GM23338 (cell line): ENCODE measurements at regions not wholly inside any gene's neighbourhood (a gene's known extent, or its start where the extent isn't known, plus 50 kb on each side); places are given as distances from the start of the nearest gene placed in this dataset.

ENCODE experiments used
- ATAC-seq: fragments of 200-7000 bp; cut with Tn5 transposase; 3 replicates; pipeline ENCODE4 v1.9.1; 2020
- DNase-seq: peaks from one replicate; pipeline ENCODE4 v3.0.0-alpha.2; 2015; ENCODE audit warnings: low spot score
- H2AFZ ChIP-seq: fragments of 200-600 bp; sonication (generic); 2 replicates; pipeline ENCODE4 v1.8.0; 2016; ENCODE audit warnings: antibody characterized with exemption, mild to moderate bottlenecking, moderate library complexity
- H3F3A ChIP-seq: fragments of 200-600 bp; sonication (generic); replicated peaks from 2 replicates; pipeline ENCODE4 v1.8.0; 2017; ENCODE audit warnings: antibody characterized with exemption, mixed run types, low read depth
- H3K27ac ChIP-seq: fragments of 200-600 bp; sonication (generic); 2 replicates; pipeline ENCODE4 v1.6.1; 2016; ENCODE audit warnings: low read depth
- H3K27me3 ChIP-seq: fragments of 200-600 bp; sonication (generic); 2 replicates; pipeline ENCODE4 v1.8.0; 2016; ENCODE audit warnings: mild to moderate bottlenecking, mixed run types, moderate library complexity; ENCODE audit not compliant: insufficient read depth
- H3K36me3 ChIP-seq: fragments of 200-600 bp; sonication (generic); 2 replicates; pipeline ENCODE4 v1.8.0; 2016; ENCODE audit warnings: mild to moderate bottlenecking; ENCODE audit not compliant: insufficient read depth
- H3K4me1 ChIP-seq: fragments of 200-600 bp; sonication (generic); 2 replicates; pipeline ENCODE4 v1.8.0; 2016; ENCODE audit warnings: mild to moderate bottlenecking, moderate library complexity; ENCODE audit not compliant: insufficient read depth
- H3K4me2 ChIP-seq: fragments of 200-600 bp; sonication (generic); 2 replicates; pipeline ENCODE4 v1.7.1; 2017; ENCODE audit warnings: mixed run types
- H3K4me3 ChIP-seq: fragments of 200-600 bp; sonication (generic); 2 replicates; pipeline ENCODE4 v1.6.1; 2016; ENCODE audit warnings: mixed run types
- H3K79me2 ChIP-seq: fragments of 200-600 bp; sonication (generic); replicated peaks from 2 replicates; pipeline ENCODE4 v1.8.0; 2017; ENCODE audit warnings: mild to moderate bottlenecking; ENCODE audit not compliant: insufficient read depth
- H3K9me2 ChIP-seq: fragments of 200-600 bp; sonication (generic); 2 replicates; pipeline ENCODE4 v1.8.0; 2017; ENCODE audit not compliant: insufficient read depth
- H4K20me1 ChIP-seq: fragments of 200-600 bp; sonication (generic); replicated peaks from 2 replicates; pipeline ENCODE4 v1.8.0; 2017; ENCODE audit warnings: mild to moderate bottlenecking; ENCODE audit not compliant: insufficient read depth
- H3K27ac Mint-ChIP-seq: 2 replicates; pipeline ENCODE4 v1.8.0; 2020; ENCODE audit warnings: inconsistent platforms, mild to moderate bottlenecking, moderate library complexity, mixed read lengths
- H3K27me3 Mint-ChIP-seq: 3 replicates; pipeline ENCODE4 v1.8.0; 2022; ENCODE audit warnings: low read depth, mild to moderate bottlenecking, moderate library complexity, mixed read lengths, inconsistent platforms; ENCODE audit not compliant: insufficient read depth, poor library complexity
- H3K36me3 Mint-ChIP-seq: 3 replicates; pipeline ENCODE4 v1.8.0; 2021; ENCODE audit warnings: low read depth, mild to moderate bottlenecking, inconsistent platforms, moderate library complexity, mixed read lengths
- H3K4me1 Mint-ChIP-seq: 3 replicates; pipeline ENCODE4 v1.8.0; 2020; ENCODE audit warnings: mild to moderate bottlenecking, inconsistent platforms, mixed read lengths
- H3K4me3 Mint-ChIP-seq: 3 replicates; pipeline ENCODE4 v1.8.0; 2021; ENCODE audit warnings: moderate library complexity, mild to moderate bottlenecking, inconsistent platforms, mixed read lengths
- H3K9me3 Mint-ChIP-seq: 3 replicates; pipeline ENCODE4 v1.8.0; 2020; ENCODE audit warnings: moderate library complexity, mild to moderate bottlenecking, inconsistent platforms, mixed read lengths
- CREB1 ChIP-seq: fragments of 250-450 bp; sonication (Bioruptor Pico); IDR thresholded peaks from 2 replicates; pipeline ENCODE4 v1.5.0; 2020; ENCODE audit warnings: low read depth, mild to moderate bottlenecking, moderate library complexity
- EZH2 ChIP-seq: fragments of 200-600 bp; sonication (generic); IDR thresholded peaks from one replicate; pipeline ENCODE4 v1.8.0; 2017; ENCODE audit warnings: antibody characterized with exemption, mild to moderate bottlenecking, low read depth; ENCODE audit not compliant: unreplicated experiment
- EZH2phosphoT487 ChIP-seq: fragments of 200-600 bp; sonication (generic); IDR thresholded peaks from one replicate; pipeline ENCODE4 v1.8.1; 2018; ENCODE audit warnings: antibody characterized with exemption; ENCODE audit not compliant: unreplicated experiment
- JUNB ChIP-seq: IDR thresholded peaks from one replicate; pipeline ENCODE4 v1.6.1; 2016; ENCODE audit warnings: antibody characterized with exemption; ENCODE audit not compliant: unreplicated experiment
- NANOG ChIP-seq: IDR thresholded peaks from 2 replicates; pipeline ENCODE4 v1.6.1; 2016; ENCODE audit warnings: antibody characterized with exemption, borderline replicate concordance
- POLR2AphosphoS5 ChIP-seq: IDR thresholded peaks from 2 replicates; pipeline ENCODE4 v1.6.1; 2016; ENCODE audit warnings: antibody characterized with exemption, low read depth
- STAT1 ChIP-seq: IDR thresholded peaks from one replicate; pipeline ENCODE4 v1.6.1; 2016; ENCODE audit warnings: antibody characterized with exemption; ENCODE audit not compliant: unreplicated experiment
- ZNF331 ChIP-seq: fragments of 250-450 bp; sonication (Bioruptor Pico); IDR thresholded peaks from 2 replicates; pipeline ENCODE4 v1.5.0; 2020; ENCODE audit warnings: low read depth, mild to moderate bottlenecking, moderate library complexity
- TF ChIP-seq, protein P1 (sequence below): fragments of 250-450 bp; sonication (Bioruptor Pico); IDR thresholded peaks from 2 replicates; pipeline ENCODE4 v1.5.0; 2020; ENCODE audit warnings: mild to moderate bottlenecking, moderate library complexity
- TF ChIP-seq, protein P2 (sequence below): IDR thresholded peaks from 2 replicates; pipeline ENCODE4 v1.6.1; 2016; ENCODE audit warnings: antibody characterized with exemption
- TF ChIP-seq, protein P3 (sequence below), 2 experiments: fragments of 200-600 bp in 1 of 2; sonication (generic) in 1 of 2; conservative IDR thresholded peaks; 2 replicates each; pipeline versions ENCODE4 v1.5.1 to v1.6.1; 2016 to 2017; ENCODE audit warnings: antibody characterized with exemption in 2 of 2, low read depth in 2 of 2, mild to moderate bottlenecking in 2 of 2, moderate library complexity in 1 of 2
- TF ChIP-seq, protein P4 (sequence below): IDR thresholded peaks from one replicate; pipeline ENCODE4 v1.6.1; 2018; ENCODE audit warnings: antibody characterized with exemption; ENCODE audit not compliant: unreplicated experiment

- TF ChIP-seq, protein P1, sequence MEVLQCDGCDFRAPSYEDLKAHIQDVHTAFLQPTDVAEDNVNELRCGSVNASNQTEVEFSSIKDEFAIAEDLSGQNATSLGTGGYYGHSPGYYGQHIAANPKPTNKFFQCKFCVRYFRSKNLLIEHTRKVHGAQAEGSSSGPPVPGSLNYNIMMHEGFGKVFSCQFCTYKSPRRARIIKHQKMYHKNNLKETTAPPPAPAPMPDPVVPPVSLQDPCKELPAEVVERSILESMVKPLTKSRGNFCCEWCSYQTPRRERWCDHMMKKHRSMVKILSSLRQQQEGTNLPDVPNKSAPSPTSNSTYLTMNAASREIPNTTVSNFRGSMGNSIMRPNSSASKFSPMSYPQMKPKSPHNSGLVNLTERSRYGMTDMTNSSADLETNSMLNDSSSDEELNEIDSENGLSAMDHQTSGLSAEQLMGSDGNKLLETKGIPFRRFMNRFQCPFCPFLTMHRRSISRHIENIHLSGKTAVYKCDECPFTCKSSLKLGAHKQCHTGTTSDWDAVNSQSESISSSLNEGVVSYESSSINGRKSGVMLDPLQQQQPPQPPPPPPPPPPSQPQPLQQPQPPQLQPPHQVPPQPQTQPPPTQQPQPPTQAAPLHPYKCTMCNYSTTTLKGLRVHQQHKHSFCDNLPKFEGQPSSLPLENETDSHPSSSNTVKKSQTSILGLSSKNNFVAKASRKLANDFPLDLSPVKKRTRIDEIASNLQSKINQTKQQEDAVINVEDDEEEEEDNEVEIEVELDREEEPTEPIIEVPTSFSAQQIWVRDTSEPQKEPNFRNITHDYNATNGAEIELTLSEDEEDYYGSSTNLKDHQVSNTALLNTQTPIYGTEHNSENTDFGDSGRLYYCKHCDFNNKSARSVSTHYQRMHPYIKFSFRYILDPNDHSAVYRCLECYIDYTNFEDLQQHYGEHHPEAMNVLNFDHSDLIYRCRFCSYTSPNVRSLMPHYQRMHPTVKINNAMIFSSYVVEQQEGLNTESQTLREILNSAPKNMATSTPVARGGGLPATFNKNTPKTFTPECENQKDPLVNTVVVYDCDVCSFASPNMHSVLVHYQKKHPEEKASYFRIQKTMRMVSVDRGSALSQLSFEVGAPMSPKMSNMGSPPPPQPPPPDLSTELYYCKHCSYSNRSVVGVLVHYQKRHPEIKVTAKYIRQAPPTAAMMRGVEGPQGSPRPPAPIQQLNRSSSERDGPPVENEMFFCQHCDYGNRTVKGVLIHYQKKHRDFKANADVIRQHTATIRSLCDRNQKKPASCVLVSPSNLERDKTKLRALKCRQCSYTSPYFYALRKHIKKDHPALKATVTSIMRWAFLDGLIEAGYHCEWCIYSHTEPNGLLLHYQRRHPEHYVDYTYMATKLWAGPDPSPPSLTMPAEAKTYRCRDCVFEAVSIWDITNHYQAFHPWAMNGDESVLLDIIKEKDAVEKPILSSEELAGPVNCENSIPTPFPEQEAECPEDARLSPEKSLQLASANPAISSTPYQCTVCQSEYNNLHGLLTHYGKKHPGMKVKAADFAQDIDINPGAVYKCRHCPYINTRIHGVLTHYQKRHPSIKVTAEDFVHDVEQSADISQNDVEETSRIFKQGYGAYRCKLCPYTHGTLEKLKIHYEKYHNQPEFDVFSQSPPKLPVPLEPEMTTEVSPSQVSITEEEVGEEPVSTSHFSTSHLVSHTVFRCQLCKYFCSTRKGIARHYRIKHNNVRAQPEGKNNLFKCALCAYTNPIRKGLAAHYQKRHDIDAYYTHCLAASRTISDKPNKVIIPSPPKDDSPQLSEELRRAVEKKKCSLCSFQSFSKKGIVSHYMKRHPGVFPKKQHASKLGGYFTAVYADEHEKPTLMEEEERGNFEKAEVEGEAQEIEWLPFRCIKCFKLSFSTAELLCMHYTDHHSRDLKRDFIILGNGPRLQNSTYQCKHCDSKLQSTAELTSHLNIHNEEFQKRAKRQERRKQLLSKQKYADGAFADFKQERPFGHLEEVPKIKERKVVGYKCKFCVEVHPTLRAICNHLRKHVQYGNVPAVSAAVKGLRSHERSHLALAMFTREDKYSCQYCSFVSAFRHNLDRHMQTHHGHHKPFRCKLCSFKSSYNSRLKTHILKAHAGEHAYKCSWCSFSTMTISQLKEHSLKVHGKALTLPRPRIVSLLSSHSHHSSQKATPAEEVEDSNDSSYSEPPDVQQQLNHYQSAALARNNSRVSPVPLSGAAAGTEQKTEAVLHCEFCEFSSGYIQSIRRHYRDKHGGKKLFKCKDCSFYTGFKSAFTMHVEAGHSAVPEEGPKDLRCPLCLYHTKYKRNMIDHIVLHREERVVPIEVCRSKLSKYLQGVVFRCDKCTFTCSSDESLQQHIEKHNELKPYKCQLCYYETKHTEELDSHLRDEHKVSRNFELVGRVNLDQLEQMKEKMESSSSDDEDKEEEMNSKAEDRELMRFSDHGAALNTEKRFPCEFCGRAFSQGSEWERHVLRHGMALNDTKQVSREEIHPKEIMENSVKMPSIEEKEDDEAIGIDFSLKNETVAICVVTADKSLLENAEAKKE (CRISPR knock-in tag), result no peak
- TF ChIP-seq STAT1 (no peak), EZH2 (no peak)
Observed at GRCh38 chr2:215507136-215507535, 71.3 kb upstream of the FN1 start (continued).

DNA sequence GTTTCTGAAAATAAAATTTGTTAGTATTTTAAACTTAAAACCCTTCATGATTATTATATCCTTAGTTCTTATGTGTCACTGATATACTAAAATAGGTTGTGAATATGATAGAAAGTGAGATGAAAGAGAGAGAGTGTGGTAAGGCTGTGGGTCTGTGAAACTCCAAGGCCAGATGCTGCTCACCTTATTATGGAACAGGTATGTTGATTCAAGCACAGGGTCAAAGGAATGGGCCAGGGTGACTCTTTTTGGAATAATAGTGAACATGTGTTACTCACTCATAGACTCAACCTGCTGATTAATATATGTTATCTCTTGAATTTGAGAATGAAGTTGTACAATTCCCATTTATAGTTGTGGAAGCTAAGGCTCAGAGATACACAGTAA, 70.7 kb upstream of the FN1 start:
- H3K27me3 Mint-ChIP-seq, result no peaks in the 10 kb centered on the region
- TF ChIP-seq EZH2 (no peak), CREB1 (CRISPR knock-in tag) (no peak), NANOG (no peak), EZH2phosphoT487 (no peak), POLR2AphosphoS5 (no peak), STAT1 (no peak), JUNB (no peak), ZNF331 (no peak)
- TF ChIP-seq, protein P2, sequence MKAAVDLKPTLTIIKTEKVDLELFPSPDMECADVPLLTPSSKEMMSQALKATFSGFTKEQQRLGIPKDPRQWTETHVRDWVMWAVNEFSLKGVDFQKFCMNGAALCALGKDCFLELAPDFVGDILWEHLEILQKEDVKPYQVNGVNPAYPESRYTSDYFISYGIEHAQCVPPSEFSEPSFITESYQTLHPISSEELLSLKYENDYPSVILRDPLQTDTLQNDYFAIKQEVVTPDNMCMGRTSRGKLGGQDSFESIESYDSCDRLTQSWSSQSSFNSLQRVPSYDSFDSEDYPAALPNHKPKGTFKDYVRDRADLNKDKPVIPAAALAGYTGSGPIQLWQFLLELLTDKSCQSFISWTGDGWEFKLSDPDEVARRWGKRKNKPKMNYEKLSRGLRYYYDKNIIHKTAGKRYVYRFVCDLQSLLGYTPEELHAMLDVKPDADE, result no peak
- TF ChIP-seq, protein P3, sequence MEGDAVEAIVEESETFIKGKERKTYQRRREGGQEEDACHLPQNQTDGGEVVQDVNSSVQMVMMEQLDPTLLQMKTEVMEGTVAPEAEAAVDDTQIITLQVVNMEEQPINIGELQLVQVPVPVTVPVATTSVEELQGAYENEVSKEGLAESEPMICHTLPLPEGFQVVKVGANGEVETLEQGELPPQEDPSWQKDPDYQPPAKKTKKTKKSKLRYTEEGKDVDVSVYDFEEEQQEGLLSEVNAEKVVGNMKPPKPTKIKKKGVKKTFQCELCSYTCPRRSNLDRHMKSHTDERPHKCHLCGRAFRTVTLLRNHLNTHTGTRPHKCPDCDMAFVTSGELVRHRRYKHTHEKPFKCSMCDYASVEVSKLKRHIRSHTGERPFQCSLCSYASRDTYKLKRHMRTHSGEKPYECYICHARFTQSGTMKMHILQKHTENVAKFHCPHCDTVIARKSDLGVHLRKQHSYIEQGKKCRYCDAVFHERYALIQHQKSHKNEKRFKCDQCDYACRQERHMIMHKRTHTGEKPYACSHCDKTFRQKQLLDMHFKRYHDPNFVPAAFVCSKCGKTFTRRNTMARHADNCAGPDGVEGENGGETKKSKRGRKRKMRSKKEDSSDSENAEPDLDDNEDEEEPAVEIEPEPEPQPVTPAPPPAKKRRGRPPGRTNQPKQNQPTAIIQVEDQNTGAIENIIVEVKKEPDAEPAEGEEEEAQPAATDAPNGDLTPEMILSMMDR (conservative IDR thresholded peaks at IDR 0.05; ENCODE audit: low read depth in 2 of 2), result no peak
- TF ChIP-seq, protein P4, sequence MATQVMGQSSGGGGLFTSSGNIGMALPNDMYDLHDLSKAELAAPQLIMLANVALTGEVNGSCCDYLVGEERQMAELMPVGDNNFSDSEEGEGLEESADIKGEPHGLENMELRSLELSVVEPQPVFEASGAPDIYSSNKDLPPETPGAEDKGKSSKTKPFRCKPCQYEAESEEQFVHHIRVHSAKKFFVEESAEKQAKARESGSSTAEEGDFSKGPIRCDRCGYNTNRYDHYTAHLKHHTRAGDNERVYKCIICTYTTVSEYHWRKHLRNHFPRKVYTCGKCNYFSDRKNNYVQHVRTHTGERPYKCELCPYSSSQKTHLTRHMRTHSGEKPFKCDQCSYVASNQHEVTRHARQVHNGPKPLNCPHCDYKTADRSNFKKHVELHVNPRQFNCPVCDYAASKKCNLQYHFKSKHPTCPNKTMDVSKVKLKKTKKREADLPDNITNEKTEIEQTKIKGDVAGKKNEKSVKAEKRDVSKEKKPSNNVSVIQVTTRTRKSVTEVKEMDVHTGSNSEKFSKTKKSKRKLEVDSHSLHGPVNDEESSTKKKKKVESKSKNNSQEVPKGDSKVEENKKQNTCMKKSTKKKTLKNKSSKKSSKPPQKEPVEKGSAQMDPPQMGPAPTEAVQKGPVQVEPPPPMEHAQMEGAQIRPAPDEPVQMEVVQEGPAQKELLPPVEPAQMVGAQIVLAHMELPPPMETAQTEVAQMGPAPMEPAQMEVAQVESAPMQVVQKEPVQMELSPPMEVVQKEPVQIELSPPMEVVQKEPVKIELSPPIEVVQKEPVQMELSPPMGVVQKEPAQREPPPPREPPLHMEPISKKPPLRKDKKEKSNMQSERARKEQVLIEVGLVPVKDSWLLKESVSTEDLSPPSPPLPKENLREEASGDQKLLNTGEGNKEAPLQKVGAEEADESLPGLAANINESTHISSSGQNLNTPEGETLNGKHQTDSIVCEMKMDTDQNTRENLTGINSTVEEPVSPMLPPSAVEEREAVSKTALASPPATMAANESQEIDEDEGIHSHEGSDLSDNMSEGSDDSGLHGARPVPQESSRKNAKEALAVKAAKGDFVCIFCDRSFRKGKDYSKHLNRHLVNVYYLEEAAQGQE, result no peak

More for the DNA sequence above, 70.7 kb upstream of the FN1 start:
- DNase-seq (no peak), ATAC-seq (no peak)
- Histone ChIP-seq H3K4me3 (no peak overlapping the region), H4K20me1 (no peaks in the 10 kb centered on the region), H3K36me3 (no peaks in the 10 kb centered on the region), H3K27ac (no peak overlapping the region), H2AFZ (no peak overlapping the region), H3K27me3 (no peaks in the 10 kb centered on the region), H3F3A (no peaks in the 10 kb centered on the region), H3K4me1 (no peaks in the 10 kb centered on the region), H3K9me2 (no peaks in the 10 kb centered on the region), H3K4me2 (no peak overlapping the region), H3K79me2 (no peaks in the 10 kb centered on the region)
- no peak overlapping the region for H3K4me3 Mint-ChIP-seq
- no peaks in the 10 kb centered on the region for H3K4me1 Mint-ChIP-seq
- H3K9me3 Mint-ChIP-seq, result no peaks in the 10 kb centered on the region
- no peaks in the 10 kb centered on the region for H3K36me3 Mint-ChIP-seq
- H3K27ac Mint-ChIP-seq, result no peak overlapping the region
